ENCODE measurements at regions not wholly inside any gene's neighbourhood (a gene's known extent, or its start where the extent isn't known, plus 50 kb on each side); places are given as distances from the start of the nearest gene placed in this dataset.

DNA sequence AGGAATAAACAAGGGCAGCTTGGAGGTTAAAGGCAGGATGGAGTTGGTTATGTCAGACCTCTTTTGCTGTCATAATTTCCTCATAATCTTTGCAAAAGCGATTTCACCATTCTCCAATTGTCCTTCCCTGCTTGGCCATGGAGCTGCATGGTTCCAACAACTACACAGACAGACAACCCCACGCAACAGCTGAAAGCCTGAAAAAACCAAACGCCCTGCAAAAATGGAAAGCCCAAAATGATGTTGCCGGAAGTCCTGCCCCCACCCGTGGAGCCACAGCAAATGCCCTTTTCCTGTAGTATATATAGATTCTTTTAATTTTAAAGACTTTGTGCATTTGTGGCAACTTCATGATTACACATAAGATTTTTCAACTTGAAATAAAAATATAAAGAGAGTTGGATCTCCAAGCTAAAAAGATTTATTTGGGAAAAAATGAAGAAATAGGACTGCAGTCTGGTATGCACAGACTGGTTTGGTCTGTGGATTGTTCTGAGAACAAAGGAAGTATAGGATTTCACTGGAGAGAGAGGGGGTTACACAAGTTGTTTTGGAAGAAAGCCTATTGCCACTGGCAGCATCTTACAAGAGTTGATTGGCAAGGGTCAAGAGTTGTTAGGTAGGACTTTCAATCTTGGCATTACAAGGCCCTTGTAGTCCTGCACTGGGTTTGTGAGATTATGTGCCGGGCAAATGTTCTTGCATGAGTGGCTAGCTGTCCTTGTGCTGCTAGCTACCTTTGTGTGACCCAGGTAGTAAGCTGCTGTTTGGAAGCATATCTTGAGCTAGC is 190.0 kb downstream of the C6orf118 start:
- Histone ChIP-seq H3K36me3 (ENCODE audit: low read length) (no peaks in the 10 kb centered on the region), H3K4me3 (ENCODE audit: insufficient read depth, low read length, poor library complexity, severe bottlenecking) (no peak overlapping the region), H3K9me3 (ENCODE audit: insufficient read depth, low read length) (no peaks in the 10 kb centered on the region), H3F3A (ENCODE audit: insufficient read depth) (no peaks in the 10 kb centered on the region), H3K27ac (ENCODE audit: low read depth, low read length) (no peak overlapping the region), H3K79me2 (ENCODE audit: insufficient read depth, low read length) (no peaks in the 10 kb centered on the region), H3K4me2 (ENCODE audit: low read depth, low read length, poor library complexity, severe bottlenecking) (no peak overlapping the region), H2AFZ (ENCODE audit: low read depth, low read length, severe bottlenecking) (no peak overlapping the region), H3K27me3 (ENCODE audit: low read length) (no peaks in the 10 kb centered on the region), H3K9me2 (replicated peaks; ENCODE audit: insufficient read depth, low read length) (no peaks in the 10 kb centered on the region), H3K9ac (ENCODE audit: low read length) (no peak overlapping the region), H4K20me1 (ENCODE audit: low read depth, low read length) (no peaks in the 10 kb centered on the region)
- TF ChIP-seq, protein P1, sequence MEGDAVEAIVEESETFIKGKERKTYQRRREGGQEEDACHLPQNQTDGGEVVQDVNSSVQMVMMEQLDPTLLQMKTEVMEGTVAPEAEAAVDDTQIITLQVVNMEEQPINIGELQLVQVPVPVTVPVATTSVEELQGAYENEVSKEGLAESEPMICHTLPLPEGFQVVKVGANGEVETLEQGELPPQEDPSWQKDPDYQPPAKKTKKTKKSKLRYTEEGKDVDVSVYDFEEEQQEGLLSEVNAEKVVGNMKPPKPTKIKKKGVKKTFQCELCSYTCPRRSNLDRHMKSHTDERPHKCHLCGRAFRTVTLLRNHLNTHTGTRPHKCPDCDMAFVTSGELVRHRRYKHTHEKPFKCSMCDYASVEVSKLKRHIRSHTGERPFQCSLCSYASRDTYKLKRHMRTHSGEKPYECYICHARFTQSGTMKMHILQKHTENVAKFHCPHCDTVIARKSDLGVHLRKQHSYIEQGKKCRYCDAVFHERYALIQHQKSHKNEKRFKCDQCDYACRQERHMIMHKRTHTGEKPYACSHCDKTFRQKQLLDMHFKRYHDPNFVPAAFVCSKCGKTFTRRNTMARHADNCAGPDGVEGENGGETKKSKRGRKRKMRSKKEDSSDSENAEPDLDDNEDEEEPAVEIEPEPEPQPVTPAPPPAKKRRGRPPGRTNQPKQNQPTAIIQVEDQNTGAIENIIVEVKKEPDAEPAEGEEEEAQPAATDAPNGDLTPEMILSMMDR (IDR thresholded peaks at IDR 0.05; ENCODE audit: insufficient read depth, low read length, poor library complexity, severe bottlenecking) = no peak
- no peak for TF ChIP-seq EZH2phosphoT487 (conservative IDR thresholded peaks at IDR 0.05; ENCODE audit: low read length)

DNA sequence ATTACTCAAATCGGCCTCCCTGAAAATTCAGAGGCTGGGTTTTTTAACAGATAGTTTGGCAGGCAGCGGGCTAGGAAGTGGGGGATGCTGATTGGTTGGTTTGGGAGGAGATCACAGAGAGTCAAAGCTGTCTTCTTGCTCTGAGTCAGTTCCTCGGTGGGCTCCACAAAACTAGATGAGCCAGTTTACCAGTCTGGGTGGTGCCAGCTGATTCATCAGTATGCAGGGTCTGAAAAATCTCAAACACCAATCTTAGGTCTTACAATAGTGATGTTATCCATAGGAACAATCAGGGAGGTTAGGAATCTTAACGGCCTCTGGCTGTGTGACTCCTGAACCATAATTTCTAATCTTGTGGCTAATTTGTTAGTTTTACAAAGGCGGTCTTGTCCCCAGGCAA is 190.7 kb downstream of the C6orf118 start:
- H3K27ac ChIP-seq (ENCODE audit: low read depth, low read length) = no peak overlapping the region
- H3K27me3 ChIP-seq (ENCODE audit: low read length) = no peaks in the 10 kb centered on the region
- H3K36me3 ChIP-seq (ENCODE audit: low read length) = no peaks in the 10 kb centered on the region
- H2AFZ ChIP-seq (ENCODE audit: low read depth, low read length, severe bottlenecking) = no peak overlapping the region
- no peaks in the 10 kb centered on the region for H3F3A ChIP-seq (ENCODE audit: insufficient read depth)
- H4K20me1 ChIP-seq (ENCODE audit: low read depth, low read length) = no peaks in the 10 kb centered on the region
- H3K9me3 ChIP-seq (ENCODE audit: insufficient read depth, low read length) = no peaks in the 10 kb centered on the region
- no peak overlapping the region for H3K4me2 ChIP-seq (ENCODE audit: low read depth, low read length, poor library complexity, severe bottlenecking)
- no peaks in the 10 kb centered on the region for H3K9me2 ChIP-seq (replicated peaks; ENCODE audit: insufficient read depth, low read length)
- H3K4me3 ChIP-seq (ENCODE audit: insufficient read depth, low read length, poor library complexity, severe bottlenecking) = no peak overlapping the region
- H3K9ac ChIP-seq (ENCODE audit: low read length) = no peak overlapping the region
- TF ChIP-seq, protein P1 (IDR thresholded peaks at IDR 0.05; ENCODE audit: insufficient read depth, low read length, poor library complexity, severe bottlenecking) = no peak
- TF ChIP-seq EZH2phosphoT487 (conservative IDR thresholded peaks at IDR 0.05; ENCODE audit: low read length) = no peak
- no peaks in the 10 kb centered on the region for H3K79me2 ChIP-seq (ENCODE audit: insufficient read depth, low read length)

DNA sequence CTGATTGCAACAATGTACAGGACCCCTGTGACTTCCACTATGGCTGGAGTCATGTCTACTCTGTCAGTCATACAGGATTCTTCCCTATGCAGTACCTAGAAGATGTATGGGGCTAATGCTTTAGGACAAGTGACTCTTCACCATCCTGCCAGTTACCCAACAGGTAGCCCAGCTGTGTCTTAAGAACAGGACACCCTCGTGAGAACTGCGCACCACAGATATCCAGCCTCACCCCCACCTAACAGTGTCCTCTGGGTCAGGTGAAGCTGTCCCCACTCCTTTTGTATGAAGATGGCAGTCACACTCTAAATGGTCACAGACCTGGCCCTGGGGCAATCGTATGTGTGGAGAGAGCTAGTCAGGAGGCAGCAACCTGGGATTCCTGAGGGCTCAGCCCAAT is 191.6 kb downstream of the C6orf118 start:
- no peak overlapping the region for H3K9ac ChIP-seq (ENCODE audit: low read length)
- no peaks in the 10 kb centered on the region for H3K9me3 ChIP-seq (ENCODE audit: insufficient read depth, low read length)

More for the DNA sequence above, 191.6 kb downstream of the C6orf118 start:
- Histone ChIP-seq H2AFZ (ENCODE audit: low read depth, low read length, severe bottlenecking) (no peak overlapping the region), H3K9me2 (replicated peaks; ENCODE audit: insufficient read depth, low read length) (no peaks in the 10 kb centered on the region), H3K79me2 (ENCODE audit: insufficient read depth, low read length) (no peaks in the 10 kb centered on the region), H4K20me1 (ENCODE audit: low read depth, low read length) (no peaks in the 10 kb centered on the region), H3K27ac (ENCODE audit: low read depth, low read length) (no peak overlapping the region), H3F3A (ENCODE audit: insufficient read depth) (no peaks in the 10 kb centered on the region), H3K27me3 (ENCODE audit: low read length) (no peaks in the 10 kb centered on the region), H3K4me3 (ENCODE audit: insufficient read depth, low read length, poor library complexity, severe bottlenecking) (no peak overlapping the region), H3K36me3 (ENCODE audit: low read length) (no peaks in the 10 kb centered on the region), H3K4me2 (ENCODE audit: low read depth, low read length, poor library complexity, severe bottlenecking) (no peak overlapping the region)
- no peak for TF ChIP-seq EZH2phosphoT487 (conservative IDR thresholded peaks at IDR 0.05; ENCODE audit: low read length)
- TF ChIP-seq, protein P1 (IDR thresholded peaks at IDR 0.05; ENCODE audit: insufficient read depth, low read length, poor library complexity, severe bottlenecking) = no peak
